ENCODE measurements at regions not wholly inside any gene's neighbourhood (a gene's known extent, or its start where the extent isn't known, plus 50 kb on each side); places are given as distances from the start of the nearest gene placed in this dataset.
"Not testable (repeated sequence)": the region's sequence is repeated elsewhere in the genome, so short reads cannot be mapped to it uniquely, and the experiment has no call there.

DNA sequence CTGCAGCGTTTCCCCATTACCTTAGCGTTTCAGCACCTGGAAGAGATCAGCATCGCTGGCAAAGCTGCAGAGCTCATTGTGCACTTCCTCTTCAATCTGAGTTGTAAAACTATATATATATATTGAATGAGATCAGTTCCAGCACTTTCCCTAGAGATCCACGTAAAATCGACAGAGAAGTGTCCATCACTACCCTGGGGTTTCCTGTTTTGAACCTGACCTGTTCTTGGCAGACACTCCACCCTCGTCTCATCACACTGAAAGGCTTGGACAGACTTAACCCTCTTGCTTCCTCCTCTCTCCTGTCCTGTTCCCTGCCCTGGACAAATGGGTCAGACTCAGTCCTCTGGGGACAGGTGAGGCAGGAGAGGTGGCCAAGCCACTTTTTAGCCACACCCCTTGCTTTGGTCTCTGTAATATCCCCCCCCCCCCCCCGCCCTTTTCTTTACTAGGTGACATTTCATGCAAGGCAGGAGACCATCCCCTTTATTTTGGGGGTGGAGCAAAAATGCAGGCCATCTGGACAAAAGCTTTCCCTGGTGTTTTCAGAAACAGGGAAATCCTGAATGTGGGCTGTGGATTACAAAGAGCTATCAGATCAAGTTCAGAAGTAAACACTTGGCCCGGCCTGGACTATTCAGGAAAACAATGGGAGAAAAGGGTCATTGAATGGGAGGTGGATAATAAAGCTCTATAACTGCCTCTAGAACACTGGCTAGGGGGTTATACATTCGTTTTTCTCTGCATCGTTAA lies 83.7 kb upstream of the KDM7A start:
- DNase-seq (ENCODE audit: low read depth) = peak; percentile 54
- TF ChIP-seq, protein P1, sequence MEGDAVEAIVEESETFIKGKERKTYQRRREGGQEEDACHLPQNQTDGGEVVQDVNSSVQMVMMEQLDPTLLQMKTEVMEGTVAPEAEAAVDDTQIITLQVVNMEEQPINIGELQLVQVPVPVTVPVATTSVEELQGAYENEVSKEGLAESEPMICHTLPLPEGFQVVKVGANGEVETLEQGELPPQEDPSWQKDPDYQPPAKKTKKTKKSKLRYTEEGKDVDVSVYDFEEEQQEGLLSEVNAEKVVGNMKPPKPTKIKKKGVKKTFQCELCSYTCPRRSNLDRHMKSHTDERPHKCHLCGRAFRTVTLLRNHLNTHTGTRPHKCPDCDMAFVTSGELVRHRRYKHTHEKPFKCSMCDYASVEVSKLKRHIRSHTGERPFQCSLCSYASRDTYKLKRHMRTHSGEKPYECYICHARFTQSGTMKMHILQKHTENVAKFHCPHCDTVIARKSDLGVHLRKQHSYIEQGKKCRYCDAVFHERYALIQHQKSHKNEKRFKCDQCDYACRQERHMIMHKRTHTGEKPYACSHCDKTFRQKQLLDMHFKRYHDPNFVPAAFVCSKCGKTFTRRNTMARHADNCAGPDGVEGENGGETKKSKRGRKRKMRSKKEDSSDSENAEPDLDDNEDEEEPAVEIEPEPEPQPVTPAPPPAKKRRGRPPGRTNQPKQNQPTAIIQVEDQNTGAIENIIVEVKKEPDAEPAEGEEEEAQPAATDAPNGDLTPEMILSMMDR (IDR thresholded peaks at IDR 0.05; ENCODE audit: control insufficient read depth, extremely low read depth, insufficient read depth) = no peak
- peak overlapping the region; percentile 17; the same call in 1 of the 2 replicates for H3K4me3 ChIP-seq (ENCODE audit: low read depth, low read length)

DNA sequence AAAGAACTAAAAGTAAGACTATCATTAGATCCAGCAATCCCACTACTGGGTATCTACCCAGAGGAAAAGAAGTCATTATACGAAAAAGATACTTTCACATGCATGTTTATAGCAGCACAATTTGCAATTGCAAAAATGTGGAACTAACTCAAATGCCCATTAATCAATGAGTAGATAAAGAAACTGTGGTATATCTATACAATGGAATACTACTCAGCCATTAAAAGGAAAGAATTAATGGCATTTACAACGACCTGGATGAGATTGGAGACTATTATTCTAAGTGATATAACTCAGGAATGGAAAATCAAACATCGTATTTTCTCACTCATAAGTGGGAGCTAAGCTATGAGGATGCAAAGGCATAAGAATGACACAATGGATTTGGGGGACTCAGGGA lies 80.5 kb upstream of the KDM7A start:
- not testable (repeated sequence) for DNase-seq (ENCODE audit: low read depth); H3K4me3 ChIP-seq (ENCODE audit: low read depth, low read length)

DNA sequence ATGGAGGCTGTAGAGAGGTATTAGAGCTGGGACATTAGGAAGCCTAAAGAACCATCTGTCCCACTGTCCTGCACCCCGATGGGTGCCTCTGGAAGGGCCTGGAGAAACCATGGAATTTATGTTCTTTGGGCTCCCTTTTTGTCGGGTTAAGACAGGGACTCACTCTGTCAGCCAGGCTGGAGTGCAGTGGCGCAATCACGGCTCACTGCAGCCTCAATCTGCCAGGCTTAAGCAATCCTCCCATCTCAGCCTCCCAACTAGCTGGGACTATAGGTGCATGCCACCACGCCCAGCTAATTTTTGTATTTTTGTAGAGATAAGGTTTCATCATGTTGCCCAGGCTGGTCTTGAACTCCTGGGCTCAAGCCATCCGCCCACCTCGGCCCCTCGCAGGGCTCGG lies 78.2 kb upstream of the KDM7A start:
- DNase-seq (ENCODE audit: low read depth) = not testable (repeated sequence)

DNA sequence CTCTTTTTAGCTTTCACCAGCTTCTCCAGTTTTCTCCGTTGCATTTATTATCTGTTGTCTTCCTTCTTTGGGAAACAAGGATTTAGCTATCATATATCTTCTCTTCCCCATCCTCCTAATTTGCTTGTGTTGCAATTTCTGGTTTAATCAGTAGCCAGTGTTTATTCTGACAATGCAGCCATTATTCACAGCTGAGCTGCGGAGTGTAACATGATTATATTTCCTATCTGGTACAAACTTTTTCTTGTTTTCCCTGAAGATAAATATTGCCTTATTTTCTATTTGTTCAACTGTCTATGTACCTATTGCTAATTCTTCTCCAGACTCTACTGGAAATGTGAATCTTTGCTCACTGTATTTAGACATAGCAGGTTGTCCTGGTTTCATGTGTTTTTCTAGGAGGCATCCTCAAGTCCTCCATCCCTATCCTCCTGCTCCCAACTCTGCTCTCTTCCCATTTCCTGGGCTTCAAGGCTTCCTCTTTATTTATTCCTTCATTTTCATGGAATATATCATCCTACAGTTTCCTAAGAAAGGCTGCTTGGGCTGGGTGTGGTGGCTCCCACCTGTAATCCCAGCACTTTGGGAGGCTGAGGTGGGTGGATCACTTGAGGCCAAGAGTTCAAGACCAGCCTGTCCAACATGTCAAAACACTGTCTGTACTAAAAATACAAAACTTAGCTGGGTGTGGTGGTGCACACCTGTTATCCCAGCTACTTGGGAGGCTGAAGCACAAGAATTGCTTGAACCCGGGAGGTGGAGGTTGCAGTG lies 72.4 kb upstream of the KDM7A start:
- no peak overlapping the region for H3K4me3 ChIP-seq (ENCODE audit: low read depth, low read length)
- TF ChIP-seq, protein P1 (IDR thresholded peaks at IDR 0.05; ENCODE audit: control insufficient read depth, extremely low read depth, insufficient read depth) = no peak
- DNase-seq (ENCODE audit: low read depth) = no peak

More for the DNA sequence above, 78.2 kb upstream of the KDM7A start:
- H3K4me3 ChIP-seq (ENCODE audit: low read depth, low read length) = not testable (repeated sequence)

DNA sequence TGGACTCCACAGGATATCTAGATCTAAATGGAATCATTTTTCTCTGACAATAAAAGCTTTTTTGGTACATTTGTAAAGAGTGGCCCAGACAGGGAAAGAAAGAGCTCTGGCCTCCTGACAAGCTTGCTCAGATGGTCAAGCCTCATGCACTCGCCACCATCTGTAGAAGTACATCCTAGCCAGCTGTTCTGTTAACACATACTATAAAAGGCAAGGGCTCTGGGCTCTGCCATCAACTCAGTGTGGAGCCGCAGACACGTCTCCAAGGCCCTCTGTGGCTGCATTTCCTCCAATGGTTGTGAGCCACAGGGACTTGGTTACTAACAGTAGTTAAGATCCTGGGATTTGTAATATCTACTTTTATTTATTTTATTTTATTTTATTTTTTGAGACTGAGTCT lies 70.8 kb upstream of the KDM7A start:
- no peak for DNase-seq (ENCODE audit: low read depth)
- TF ChIP-seq, protein P1 (IDR thresholded peaks at IDR 0.05; ENCODE audit: control insufficient read depth, extremely low read depth, insufficient read depth) = no peak
- no peak overlapping the region for H3K4me3 ChIP-seq (ENCODE audit: low read depth, low read length)

DNA sequence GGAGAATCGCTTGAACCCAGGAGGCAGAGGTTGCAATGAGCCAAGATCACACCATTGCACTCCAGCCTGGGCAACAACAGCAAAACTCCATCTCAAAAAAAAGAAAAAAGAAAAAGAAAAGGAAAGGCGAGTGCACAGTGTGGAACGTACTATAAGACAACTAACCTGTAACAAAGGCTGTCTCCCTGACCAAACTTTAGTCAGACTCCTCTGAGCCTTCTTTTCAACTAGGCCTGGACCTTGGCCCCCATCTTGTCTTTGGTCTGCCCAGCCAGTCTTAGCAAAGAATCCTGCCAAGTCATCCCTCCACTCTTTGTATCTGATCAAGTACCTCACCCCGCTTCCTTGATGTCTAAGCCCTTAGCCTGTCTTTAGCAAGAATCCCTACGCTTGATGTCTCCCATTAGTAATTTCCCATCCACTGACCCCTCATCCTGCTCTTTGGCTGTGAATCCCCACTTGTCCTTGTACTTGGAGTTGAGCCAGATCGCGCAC lies 68.9 kb upstream of the KDM7A start:
- no peak overlapping the region for H3K4me3 ChIP-seq (ENCODE audit: low read depth, low read length)
- TF ChIP-seq, protein P1 (IDR thresholded peaks at IDR 0.05; ENCODE audit: control insufficient read depth, extremely low read depth, insufficient read depth) = no peak
- no peak for DNase-seq (ENCODE audit: low read depth)

DNA sequence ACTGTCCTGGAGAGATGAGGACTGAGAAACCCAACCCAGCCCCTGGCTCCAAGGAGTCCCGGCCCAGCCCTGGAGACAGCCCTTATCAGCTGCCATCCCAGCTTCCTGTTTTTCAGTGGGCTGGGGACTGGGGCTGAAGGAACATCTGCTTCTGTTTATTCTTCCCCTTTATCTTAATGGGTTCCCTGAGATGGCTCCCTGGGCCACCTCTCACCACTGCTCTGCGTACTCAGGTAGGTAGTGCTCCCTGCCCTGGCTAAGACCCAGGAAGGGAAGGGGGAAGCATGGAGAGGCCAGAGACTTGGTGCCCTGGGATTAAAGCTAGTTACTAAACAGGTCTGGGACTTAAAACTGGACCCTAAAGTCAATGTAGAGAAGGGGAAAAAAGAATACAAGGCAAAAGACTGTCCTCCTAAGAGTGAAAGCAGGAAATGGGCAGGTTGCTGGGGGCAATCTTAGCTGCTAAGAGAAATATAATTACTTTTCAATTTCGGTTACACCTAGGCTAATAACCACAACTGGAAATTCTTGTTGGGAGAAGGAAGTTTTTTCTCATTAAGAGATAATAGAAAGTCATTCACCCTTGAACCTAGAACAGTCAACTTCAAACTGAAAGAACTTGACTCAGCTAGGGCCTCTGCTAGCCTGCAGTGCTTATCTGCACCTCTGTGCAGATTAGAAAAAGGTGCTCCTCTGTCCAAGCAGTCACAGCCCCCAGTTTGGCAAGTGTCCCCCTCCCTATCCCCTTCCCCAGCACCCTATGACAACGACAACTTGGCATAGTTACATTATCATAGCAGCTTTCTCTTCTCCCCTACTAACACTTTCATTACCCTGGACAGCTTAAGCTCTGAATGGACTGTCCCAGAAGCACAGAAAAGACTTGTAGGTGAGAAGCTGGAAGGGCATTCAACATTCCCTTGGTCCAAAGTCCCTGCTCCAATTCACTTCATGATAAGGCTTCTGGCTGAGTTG lies 65.6 kb upstream of the KDM7A start:
- TF ChIP-seq, protein P1 (IDR thresholded peaks at IDR 0.05; ENCODE audit: control insufficient read depth, extremely low read depth, insufficient read depth) = no peak
- DNase-seq (ENCODE audit: low read depth) = no peak
- H3K4me3 ChIP-seq (ENCODE audit: low read depth, low read length) = no peak overlapping the region
